CMK (cell line): ENCODE measurements at regions not wholly inside any gene's neighbourhood (a gene's known extent, or its start where the extent isn't known, plus 50 kb on each side); places are given as distances from the start of the nearest gene placed in this dataset.
A peak's percentile ranks its signal among the peaks of the same experiment; 100 is the strongest.
"Not testable (repeated sequence)": the region's sequence is repeated elsewhere in the genome, so short reads cannot be mapped to it uniquely, and the experiment has no call there.

Source experiments
- DNase-seq: peaks from one replicate; pipeline ENCODE4 v3.0.0-alpha.2; 2010; ENCODE audit warnings: low read depth

GRCh38 chr2:126952216-126952615 is 53.5 kb downstream of the TEX51 start:
- DNase-seq: no peak

- no peak for DNase-seq
These were observed 54.8 kb downstream of the TEX51 start for GRCh38 chr2:126953483-126953882.

GRCh38 chr2:126954831-126955230 is 56.1 kb downstream of the TEX51 start:
- DNase-seq: no peak

- not testable (repeated sequence) for DNase-seq
These were observed 58.1 kb downstream of the TEX51 start for GRCh38 chr2:126956773-126957172.

- no peak for DNase-seq
These were observed 64.7 kb downstream of the TEX51 start for GRCh38 chr2:126963390-126963789.

GRCh38 chr2:126966601-126967000 is 67.9 kb downstream of the TEX51 start:
- no peak for DNase-seq

- DNase-seq: no peak
These were observed 71.9 kb downstream of the TEX51 start for GRCh38 chr2:126970583-126970982.

GRCh38 chr2:126971162-126971480 is 72.4 kb downstream of the TEX51 start:
- DNase-seq: peak; percentile 45

- peak; percentile 29 for DNase-seq
These were observed 73.0 kb downstream of the TEX51 start for GRCh38 chr2:126971481-126972278.

- DNase-seq: no peak
These were observed 73.6 kb downstream of the TEX51 start for GRCh38 chr2:126972279-126972626.

GRCh38 chr2:126973745-126974144 is 75.1 kb downstream of the TEX51 start:
- no peak for DNase-seq

GRCh38 chr2:126975671-126976655 is 77.3 kb downstream of the TEX51 start:
- no peak for DNase-seq

- no peak for DNase-seq
These were observed 78.1 kb downstream of the TEX51 start for GRCh38 chr2:126976721-126977328.

GRCh38 chr2:126978333-126978732 is 79.6 kb downstream of the TEX51 start:
- DNase-seq: no peak

GRCh38 chr2:126979039-126980003 is 80.6 kb downstream of the TEX51 start:
- DNase-seq: no peak

- no peak for DNase-seq
These were observed 82.8 kb downstream of the TEX51 start for GRCh38 chr2:126981476-126981875.

GRCh38 chr2:126982935-126983334 is 84.2 kb downstream of the TEX51 start:
- no peak for DNase-seq

- DNase-seq: no peak
These were observed 88.0 kb downstream of the TEX51 start for GRCh38 chr2:126986631-126987187.

- no peak for DNase-seq
These were observed 89.8 kb downstream of the TEX51 start for GRCh38 chr2:126988482-126988881.

GRCh38 chr2:126989064-126989463 is 90.4 kb downstream of the TEX51 start:
- not testable (repeated sequence) for DNase-seq

GRCh38 chr2:126990200-126990599 is 91.5 kb downstream of the TEX51 start:
- DNase-seq: no peak
